ENCODE measurements at regions not wholly inside any gene's neighbourhood (a gene's known extent, or its start where the extent isn't known, plus 50 kb on each side); places are given as distances from the start of the nearest gene placed in this dataset.
"Not testable (repeated sequence)": the region's sequence is repeated elsewhere in the genome, so short reads cannot be mapped to it uniquely, and the experiment has no call there.

GRCh38 chr2:239803102-239803765 is 221.9 kb downstream of the NDUFA10 start:
- no peak for DNase-seq (ENCODE audit: low spot score)

GRCh38 chr2:239802185-239802649 is 222.9 kb downstream of the NDUFA10 start:
- DNase-seq (ENCODE audit: low spot score): no peak

DNA sequence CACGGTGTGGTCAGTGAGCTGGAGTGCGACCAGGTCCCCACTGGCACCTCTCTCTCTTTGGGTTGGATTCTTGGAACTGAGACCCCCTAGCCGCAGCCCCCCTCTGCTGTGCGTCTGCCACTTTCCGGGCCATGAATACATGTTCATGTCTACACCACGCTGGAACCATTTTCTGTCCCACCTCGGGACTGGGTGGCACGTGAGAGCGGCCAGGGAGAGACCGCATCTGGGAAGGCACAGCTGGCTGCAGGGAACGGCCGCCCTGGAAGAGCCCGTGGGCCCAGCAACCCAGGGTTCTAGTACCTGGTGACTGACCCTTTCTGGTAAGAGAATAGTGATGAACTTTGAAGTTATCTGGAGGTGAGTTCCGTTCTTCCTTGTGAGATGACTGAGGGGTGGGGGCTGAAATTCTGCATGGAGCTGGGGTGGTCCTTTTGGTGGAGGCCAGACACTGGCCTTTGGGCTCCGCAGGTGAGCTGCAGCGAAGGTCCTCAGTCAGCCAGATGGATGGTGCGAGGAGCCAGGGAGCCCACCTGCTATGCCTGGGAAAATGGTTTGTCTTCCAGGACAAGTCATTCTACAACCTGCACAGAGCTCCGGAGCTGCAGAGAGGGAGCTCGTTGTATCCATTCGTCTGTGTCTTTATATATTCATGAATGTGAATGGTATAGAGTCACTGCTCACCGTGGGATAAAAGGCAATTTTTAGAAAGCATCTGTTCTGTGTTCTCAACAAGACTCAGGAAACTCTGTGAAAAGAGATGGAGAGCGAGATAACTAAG is 223.5 kb downstream of the NDUFA10 start:
- no peak for DNase-seq (ENCODE audit: low spot score)

DNA sequence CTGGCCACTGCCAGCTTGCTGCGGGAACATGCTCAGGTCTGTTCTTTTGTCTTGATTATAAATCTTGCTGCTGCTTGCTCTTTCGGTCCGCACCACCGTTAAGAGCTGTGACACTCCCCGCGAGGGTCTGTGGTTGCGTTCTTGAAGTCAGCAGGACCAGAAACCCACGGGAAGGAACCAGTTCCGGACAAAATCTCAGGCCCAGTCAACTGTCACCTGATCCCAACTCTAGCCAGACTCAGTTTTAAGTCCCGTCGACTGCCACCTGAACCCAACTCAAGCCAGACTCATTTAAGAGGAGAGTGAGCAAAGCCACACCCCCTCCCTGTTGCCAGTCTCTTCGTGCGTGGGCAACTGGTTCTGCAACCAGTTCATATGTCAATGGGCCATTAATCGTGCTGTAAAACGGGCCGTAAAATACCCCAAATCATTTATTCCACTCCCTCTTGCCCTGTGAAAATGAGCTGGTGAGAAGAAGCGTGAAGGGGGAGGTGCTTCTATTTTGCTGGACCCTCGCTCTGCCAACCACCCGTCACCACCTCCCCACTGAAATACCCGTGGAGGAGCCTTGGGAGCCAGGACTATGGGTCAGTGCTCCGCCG is 224.3 kb downstream of the NDUFA10 start:
- DNase-seq (ENCODE audit: low spot score): no peak

DNA sequence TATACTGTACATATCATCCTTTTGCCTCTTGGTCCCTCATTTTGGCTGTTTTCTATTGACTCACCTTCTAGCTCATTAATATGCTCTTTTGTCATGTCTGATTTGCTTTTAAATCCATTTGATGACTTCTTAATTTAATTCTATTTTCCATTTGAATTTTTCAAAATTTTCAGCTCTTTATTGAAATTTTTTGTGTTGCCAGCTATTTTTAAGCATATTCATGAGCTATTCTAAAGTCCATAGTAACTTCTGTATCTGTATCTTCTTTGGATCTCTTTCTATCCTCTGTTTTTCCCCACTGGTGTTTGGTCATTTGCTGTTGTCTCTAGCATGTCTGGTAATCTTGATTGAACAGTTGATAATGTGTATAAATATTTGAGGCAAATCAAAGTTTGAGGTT is 227.8 kb downstream of the NDUFA10 start:
- no peak for DNase-seq (ENCODE audit: low spot score)

GRCh38 chr2:239795761-239796160 is 229.4 kb downstream of the NDUFA10 start:
- DNase-seq (ENCODE audit: low spot score): not testable (repeated sequence)

- no peak for DNase-seq (ENCODE audit: low spot score)
Observed at GRCh38 chr2:239793836-239794235, 231.3 kb downstream of the NDUFA10 start.

DNA sequence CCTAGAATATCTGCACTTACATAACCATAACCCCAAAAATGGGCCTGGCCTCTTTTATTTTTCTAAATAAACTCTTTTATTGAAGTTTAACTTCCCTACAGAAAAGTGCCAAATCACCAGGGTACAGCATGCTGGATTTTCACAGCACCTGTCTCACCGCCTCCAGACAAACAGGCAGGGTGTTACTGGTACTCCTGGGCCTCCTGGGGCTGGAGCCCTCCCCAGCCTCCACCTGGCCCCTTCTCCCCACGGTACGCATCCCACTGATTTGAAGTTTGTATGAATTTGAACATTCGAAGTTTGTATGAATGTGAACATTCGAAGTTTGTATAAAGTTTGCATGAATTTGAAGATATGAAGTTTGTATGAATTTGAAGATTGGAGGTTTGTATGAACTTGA is 232.1 kb downstream of the NDUFA10 start:
- no peak for DNase-seq (ENCODE audit: low spot score)

DNA sequence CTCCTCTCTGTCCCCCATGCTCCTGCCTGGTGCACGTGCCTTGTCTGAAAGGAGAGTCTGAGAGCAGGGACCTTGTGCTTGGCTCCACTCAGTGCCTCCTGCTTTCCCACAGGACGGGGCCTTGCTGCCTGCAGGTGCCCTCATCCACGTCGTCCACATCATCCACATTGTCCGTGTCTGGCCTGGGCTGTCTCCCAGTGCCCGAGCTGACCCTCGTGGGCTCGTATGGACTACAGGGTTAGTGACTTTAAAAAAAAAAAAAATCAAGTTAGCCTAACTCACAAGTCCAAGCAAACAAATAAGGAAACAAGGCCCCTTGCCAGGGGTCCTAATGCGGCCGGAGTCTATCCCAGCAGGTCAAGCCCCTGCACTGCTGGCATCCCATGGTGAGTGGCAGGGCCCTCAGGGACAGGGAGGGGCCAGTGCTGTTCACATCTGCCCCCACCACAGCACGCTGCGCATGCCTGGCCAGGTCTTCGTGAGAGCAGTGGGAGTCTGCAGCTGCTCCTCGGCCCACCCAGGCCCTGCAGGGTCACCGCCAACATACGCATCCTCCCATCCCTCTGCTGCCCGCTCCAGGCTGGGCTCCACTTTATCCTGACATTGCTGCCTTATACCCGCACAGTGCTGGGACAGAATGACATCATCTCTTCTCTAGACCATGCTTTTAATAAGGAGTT is 232.6 kb downstream of the NDUFA10 start:
- no peak for DNase-seq (ENCODE audit: low spot score)

DNA sequence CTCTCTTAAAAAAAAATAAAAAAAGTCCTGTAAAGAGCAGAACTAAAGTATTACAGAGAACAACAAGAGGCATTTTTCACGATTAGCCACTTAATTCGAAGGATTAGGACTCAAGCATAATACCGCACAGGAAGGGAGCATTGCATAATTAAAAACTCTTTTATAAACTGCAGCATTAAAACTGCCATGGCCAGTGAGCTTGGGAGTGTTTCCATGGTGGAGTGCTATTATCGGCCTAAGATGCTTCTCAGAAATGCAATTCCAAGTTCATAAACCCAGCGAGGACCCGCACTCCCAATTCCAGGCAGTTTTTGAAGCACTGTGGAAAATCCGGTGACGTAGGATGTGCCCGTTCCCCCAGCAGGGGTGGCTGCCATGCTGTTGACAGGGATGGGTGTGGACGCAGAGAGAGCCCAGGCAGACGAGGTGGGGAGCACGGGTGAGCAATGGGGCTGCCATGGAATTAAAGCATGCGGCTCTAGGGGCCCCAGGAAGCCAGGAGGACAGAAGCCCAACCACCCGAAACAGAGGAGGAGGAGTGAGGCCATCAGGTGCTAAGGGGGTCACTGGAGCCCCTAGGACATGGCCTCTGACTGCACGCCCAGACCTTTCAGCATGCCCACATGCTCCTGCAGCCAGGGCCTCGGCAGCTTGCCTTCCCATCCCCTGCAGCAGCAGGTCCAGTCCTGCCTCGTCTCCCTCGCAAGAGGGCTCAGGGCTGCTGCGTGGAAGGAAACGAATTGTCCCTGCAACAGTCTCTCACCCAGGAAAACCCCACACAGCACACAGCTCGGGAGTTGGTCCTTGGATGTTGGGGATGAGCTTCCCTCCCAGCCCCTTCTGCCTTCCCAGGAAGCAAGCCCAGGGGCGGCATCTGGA is 233.4 kb downstream of the NDUFA10 start:
- no peak for DNase-seq (ENCODE audit: low spot score)

GRCh38 chr2:239790721-239791120 is 234.4 kb downstream of the NDUFA10 start:
- no peak for DNase-seq (ENCODE audit: low spot score)

DNA sequence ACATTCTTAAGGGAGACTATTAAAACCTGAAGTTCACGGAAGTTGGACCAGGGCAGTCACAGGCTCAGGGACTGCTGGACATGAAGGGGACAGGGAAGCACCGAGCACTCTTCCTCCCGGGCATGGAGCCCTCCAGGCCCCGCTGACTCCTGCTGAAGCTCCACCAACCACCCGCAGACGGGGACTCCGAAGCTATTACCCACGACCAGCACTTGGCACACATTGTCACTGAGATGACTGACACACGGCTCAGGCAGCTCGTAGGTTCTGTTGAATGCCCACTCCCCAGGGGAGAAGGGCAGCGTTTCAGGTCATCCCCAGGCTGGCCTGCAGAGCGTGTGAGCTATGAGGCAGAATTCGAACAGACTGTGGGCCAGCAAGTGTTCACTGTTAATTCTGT is 234.8 kb downstream of the NDUFA10 start:
- DNase-seq (ENCODE audit: low spot score): no peak

DNA sequence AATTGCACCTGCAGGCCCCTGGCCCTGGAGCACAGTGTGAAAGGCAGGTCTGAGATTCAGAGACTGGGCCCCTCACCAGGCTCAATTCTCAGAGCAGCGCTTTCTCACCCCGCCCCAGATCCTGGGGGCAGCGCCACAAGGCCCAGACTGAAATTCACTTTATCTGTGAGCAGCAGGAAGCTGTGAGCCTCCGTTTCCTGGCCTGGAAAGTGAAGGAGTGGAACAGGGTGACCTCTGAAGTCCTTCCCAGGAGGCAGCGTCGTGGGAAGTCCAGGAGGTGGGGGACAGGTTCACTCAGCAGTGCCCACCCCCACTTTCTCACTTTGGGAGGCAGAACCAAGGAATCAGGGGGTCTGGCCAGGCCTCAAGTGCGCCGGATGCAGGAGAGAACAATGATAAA is 235.4 kb downstream of the NDUFA10 start:
- DNase-seq (ENCODE audit: low spot score): no peak

DNA sequence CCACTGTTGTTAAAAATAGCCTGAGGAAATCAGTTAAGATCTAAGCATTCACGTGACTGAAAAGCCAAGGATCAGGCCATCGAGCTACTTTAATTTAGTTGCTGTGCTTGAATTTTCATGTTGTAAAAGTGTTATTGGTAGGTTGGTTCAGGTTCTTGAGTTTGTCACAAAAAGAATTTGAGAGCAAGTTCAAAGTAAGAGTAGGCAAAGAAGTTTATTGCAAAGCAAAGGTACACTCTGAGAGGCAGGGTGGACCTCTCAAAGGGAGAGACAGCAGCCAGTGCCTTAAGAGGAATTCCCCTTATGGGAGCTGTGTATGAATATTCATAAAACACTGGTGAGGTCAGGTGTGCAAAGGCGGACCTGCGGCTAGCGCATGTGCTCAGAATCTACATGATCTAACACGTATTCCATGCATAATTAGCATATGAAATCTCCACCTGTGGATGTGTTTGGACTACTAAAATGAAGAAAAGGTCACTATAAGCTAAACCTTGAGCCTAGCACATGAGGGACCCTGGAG is 236.5 kb downstream of the NDUFA10 start:
- no peak for DNase-seq (ENCODE audit: low spot score)

DNA sequence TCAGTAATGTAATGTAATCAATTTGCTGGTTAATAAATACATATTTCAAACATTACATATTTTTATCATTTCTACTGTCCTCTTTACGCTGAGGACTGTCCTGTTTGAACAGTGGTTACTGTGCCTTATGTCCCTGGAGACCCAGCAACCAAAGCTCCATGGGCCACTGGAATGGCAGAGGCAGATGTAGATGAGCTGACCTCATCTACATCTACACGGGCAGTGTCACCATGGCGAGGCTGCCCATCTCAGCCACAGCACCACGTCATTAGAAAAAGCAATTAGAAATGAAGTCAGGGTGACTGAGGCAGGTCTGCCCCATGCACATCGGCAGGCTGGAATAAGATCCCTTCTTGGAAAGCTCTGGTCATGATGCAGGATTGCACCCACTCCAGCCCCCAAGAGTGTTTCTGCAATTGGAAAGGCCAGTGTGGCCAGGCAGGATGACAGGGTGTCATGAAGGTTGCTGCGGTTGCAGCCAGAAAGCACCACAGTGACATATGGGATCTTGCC is 237.5 kb downstream of the NDUFA10 start:
- DNase-seq (ENCODE audit: low spot score): no peak

DNA sequence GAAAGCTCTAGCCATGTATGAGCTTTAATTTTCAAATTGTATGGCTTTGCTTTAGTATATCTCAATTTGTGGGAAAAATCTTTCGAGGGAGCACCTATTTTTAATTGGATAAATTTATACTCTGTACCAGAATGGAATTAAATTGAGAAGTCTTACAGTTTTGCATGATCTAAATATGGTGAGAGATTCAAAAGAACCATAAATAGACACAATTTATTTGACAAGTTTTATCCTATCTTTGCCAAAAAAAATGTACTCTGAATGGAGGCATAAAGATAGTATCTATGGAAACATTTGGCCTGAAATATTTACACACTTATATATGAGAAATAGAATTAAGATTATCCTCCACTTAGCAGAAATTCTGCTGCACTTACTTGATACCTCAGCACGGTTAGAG is 238.4 kb downstream of the NDUFA10 start:
- DNase-seq (ENCODE audit: low spot score): no peak

DNA sequence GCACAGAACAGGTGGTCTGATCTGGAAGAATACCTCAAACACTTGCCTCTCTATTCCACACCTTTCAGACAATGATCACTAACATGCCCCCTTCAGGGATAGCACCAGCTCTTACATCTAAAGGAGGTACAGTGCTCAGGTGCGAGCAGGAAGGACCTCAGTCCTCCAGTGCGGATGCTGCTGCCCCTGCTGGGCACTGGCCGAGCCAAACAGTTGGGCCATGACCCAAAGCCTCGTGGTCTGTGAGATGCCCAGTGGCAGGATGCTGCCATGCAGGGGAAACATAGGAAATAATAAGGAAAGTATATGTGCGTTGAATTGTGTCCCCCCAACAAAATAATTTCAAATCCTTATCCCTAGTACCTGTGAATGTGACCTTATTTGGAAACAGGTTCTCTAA is 243.7 kb downstream of the NDUFA10 start:
- no peak for DNase-seq (ENCODE audit: low spot score)

- no peak for DNase-seq (ENCODE audit: low spot score)
Observed at GRCh38 chr2:239780236-239780994, 244.7 kb downstream of the NDUFA10 start.

DNA sequence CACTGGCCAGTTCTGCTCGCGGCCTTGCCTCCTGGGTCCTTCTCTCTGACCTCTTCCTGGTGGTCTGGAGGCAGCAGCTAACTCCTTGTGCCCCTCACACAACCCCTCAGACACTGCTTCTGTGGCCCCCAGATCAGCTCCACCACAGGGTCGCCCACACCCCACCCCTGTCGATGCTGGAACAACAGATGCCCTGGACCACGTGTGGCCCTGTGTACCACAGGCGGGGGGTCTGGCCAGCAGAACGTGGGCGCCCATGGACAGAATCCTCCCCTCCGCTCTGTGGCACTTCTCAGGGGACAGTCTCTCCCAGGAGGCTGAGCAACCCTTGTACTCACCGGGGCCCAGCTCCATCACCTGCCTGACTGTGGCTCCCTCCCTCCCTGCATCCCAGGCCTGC is 245.6 kb downstream of the NDUFA10 start:
- DNase-seq (ENCODE audit: low spot score): no peak

DNA sequence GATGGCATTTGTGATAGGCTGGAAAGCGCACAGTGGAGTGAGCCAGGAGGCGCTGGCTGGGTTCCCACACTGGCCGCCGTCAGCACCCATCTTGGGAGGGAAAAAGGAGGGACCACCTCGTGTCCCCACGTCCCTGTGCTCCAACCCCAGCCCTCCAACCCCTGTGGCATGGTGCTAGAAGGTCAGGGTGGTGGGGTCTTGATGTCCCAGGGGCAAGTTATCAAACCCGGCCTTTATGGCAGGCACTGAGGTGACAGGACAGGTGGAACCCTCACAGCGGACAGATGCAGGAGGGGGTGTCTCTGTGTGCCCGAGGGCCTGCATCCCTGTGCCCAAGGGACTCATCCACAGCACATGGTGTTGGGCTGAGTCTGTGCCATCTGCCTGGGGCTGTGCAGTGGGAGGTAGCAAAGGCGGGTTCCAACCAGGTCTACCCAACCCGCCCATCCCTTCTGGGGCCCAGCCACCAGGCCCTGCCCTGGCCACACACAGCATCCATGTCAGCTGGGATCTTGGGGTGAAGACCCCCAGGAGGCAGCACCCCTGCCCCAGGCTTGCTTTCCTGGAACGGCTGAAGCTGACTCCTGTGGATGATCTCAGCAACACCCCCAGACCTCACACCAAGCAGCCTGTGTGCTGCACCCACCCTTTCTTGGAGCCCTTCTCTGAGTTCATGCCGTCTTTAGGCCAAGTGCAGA is 246.1 kb downstream of the NDUFA10 start:
- no peak for DNase-seq (ENCODE audit: low spot score)

Measured in HuH-7.5 (cell line).